DND-41 (cell line): ENCODE measurements at regions not wholly inside any gene's neighbourhood (a gene's known extent, or its start where the extent isn't known, plus 50 kb on each side); places are given as distances from the start of the nearest gene placed in this dataset.

ENCODE experiments used
- EZH2 ChIP-seq: IDR thresholded peaks from 3 replicates; pipeline ENCODE4 v1.6.1; 2012; ENCODE audit warnings: borderline replicate concordance, low read depth, mild to moderate bottlenecking, moderate library complexity, low read length, inconsistent platforms; ENCODE audit not compliant: severe bottlenecking
- TF ChIP-seq, protein P1 (sequence below): IDR thresholded peaks from 2 replicates; pipeline ENCODE4 v1.5.1; 2012; ENCODE audit warnings: borderline replicate concordance, low read length, moderate library complexity, mild to moderate bottlenecking; ENCODE audit not compliant: poor library complexity, severe bottlenecking; ENCODE audit errors: extremely low read depth

- TF ChIP-seq, protein P1, sequence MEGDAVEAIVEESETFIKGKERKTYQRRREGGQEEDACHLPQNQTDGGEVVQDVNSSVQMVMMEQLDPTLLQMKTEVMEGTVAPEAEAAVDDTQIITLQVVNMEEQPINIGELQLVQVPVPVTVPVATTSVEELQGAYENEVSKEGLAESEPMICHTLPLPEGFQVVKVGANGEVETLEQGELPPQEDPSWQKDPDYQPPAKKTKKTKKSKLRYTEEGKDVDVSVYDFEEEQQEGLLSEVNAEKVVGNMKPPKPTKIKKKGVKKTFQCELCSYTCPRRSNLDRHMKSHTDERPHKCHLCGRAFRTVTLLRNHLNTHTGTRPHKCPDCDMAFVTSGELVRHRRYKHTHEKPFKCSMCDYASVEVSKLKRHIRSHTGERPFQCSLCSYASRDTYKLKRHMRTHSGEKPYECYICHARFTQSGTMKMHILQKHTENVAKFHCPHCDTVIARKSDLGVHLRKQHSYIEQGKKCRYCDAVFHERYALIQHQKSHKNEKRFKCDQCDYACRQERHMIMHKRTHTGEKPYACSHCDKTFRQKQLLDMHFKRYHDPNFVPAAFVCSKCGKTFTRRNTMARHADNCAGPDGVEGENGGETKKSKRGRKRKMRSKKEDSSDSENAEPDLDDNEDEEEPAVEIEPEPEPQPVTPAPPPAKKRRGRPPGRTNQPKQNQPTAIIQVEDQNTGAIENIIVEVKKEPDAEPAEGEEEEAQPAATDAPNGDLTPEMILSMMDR = no peak
- TF ChIP-seq EZH2 = no peak
These were observed 372.8 kb downstream of the KLHL4 start for GRCh38 chrX:87890437-87890836.
